HG02571 (cell line): ENCODE measurements at regions not wholly inside any gene's neighbourhood (a gene's known extent, or its start where the extent isn't known, plus 50 kb on each side); places are given as distances from the start of the nearest gene placed in this dataset.
"Not testable (repeated sequence)": the region's sequence is repeated elsewhere in the genome, so short reads cannot be mapped to it uniquely, and the experiment has no call there.

ENCODE experiments used
- ATAC-seq: cut with Tn5 transposase; IDR thresholded peaks from one replicate; pipeline ENCODE4 v1.9.1; 2021; ENCODE audit warnings: mild to moderate bottlenecking, moderate library complexity; ENCODE audit not compliant: unreplicated experiment

DNA sequence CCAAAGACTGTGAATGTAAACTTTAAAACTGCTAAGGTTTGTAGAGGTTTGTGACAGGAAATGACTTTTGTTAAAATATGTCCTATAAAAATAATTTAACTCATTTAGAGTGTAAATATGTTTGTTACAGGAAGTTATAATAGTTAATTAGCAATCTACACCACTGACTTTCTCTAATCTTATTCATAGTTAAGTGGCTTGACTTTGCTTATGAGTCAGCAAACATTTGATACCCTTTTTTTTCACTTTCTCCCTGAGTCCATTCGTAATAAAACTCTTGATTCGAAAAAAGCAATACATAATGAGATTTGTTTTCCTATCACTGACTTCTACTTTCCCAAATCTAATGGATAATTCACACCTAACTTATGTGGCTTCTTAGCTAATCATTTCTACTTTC, 317.7 kb upstream of the SEMA3C start:
- no peak for ATAC-seq

DNA sequence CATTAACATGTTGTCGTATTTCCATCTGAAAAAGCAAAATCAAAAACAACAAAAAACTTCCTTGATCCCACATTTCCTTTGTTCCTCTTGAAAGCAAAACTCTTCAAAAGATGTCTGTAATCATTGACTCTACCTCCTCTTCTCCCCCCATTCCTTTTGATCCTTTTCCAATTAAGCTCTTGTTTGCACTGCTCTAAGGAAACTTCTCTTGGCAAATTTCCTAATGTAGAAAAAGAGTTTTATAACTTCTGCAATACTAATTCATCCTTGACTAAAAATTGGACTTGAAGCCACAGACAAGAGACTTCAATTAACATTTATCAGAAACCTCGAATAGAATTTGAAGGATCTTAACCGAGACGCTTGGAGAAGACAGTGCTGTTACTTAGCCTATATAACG, 317.1 kb upstream of the SEMA3C start:
- ATAC-seq, result no peak

DNA sequence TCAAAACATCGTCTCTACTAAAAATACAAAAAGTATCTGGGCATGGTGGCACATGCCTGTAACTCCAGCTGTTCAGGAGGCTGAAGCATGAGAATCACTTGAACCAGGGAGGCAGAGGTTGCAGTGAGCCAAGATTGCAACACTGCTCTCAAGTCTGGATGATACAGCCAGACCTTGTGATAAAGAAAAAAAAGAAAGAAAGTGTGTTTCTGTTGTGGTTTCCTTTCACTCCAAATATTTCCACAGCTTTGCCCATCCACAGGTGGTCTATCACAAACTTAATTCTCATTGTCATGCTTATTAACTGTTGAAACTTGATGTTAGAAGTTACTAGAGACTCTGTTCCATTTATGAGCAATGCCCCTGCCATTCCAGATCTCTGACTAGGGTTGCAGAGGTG, 316.0 kb upstream of the SEMA3C start:
- ATAC-seq, result no peak

DNA sequence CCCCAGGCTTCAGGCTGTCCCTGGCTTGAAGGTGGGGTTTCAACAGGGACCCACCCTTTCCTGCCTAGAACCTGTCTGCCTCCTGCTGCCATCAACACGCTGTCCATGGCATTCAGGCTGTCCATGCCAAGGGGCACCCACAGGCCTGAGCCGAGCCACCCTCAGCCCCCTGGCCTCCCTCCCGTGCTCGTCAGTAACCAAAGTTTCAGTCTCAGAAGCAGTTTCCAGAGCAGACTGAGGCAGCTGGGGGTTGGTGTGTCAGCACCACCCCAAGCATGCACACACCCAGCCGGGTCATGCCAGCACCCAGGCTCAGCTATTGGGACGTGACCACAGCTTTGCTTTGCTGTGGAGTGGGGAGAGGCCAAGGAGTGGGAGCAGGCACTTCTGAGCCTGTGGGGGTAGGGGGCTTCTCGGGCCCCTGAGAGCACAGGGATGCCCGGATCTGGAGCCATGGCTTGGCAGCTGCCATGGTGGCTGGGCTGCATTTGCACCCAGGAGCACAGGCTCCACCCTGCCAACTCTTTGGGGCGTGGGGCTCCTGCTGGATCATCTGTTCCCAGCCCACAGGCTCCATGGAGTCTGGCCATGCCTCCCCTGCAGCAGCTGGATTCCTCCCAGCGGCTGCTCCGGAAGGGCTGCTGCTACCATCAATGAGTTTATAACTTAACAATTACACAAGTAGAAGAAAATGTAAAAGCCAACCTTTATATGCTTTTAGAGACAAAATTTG, 314.5 kb upstream of the SEMA3C start:
- ATAC-seq, result no peak

DNA sequence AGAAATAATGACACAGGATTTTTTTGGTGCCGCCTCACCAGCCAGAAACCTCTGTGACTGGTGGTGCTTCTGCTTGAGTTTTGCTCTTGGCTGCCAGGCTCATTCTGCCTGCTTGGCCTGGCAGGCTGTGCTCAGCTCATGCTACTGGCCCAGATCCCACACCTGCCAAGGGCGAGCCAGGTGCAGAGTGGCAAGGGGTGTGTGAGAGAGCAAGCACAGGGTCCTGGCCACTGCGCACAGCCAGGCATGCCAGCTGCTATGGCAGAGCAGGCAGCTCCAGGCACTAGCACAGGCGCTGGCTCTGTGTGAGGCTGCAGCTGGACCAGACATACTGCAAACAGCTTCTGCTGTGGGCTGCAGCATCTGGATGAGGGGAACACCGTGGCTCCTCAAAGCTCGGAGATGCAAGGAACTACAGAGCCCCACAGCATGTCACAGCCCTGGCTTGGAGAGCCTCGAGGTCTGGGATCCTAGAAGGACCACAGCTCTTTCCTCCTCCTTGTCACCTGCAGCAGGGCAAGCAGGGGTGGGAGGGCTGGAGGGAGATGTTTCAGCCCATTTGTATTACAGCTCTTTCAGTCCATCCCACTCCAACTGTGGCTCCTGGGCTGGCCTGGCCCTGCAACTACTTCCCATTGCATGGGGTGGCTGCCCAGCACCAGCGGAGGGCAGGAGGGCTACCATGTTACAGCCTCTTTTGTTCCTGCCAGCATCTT, 313.4 kb upstream of the SEMA3C start:
- no peak for ATAC-seq

DNA sequence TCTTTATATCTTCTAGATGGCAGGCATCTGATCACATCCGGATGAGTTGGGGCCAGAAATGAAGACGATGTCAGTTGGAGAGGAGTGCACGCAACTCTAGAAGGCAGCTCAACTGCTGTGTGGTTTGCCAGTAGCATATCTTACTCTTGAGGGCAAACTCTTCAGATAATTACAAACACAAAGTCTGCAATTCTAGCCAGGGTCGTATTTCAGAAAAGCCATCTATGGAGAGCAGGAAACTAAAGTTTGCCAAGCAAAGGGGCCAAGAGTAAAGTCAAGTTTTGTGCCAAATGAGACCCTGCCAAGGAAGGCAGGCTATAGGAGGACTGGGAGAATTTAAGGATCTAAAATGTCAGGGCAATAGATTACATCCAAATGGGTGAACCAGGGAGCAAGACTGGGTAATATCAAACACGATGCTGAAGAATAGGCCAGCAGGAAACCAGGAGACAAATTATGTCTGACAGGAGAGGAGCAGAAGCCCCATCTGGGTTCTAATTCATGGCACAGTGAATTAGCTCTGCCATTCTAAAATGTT, 312.5 kb upstream of the SEMA3C start:
- ATAC-seq, result no peak

DNA sequence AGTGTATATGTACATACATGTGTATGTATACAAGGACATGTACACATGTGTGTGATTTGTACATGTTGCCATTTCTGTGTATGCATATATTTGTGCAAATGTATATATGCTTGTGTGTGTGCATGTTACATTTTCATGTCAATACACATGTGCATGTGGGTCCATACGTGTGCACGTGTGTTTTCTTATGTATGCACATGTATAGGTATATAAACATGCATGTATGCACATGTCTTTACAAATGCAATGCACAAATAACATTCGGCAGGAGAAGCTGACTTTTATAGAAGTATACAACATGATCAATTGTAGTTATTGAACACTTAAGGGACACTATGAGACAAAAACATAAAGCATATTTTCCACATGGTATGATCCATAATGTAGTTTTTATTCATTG, 307.4 kb upstream of the SEMA3C start:
- ATAC-seq, result no peak

DNA sequence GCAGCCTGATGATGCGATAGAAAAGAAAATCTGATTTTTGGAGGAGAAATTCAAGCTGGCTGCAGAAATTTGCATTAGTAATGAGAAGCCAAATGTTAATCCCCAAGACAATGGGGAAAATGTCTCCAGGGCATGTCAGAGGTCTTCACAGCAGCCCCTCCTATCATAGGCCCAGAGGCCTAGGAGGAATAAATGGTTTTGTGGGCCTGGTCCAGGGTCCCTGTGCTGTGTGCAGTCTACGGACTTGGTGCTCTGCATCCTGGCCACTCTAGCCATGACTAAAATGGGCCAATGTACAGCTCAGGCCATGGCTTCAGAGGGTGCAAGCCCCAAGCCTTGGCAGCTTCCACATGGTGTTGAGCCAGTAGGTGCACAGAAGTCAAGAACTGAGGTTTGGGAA, 303.8 kb upstream of the SEMA3C start:
- ATAC-seq, result not testable (repeated sequence)

DNA sequence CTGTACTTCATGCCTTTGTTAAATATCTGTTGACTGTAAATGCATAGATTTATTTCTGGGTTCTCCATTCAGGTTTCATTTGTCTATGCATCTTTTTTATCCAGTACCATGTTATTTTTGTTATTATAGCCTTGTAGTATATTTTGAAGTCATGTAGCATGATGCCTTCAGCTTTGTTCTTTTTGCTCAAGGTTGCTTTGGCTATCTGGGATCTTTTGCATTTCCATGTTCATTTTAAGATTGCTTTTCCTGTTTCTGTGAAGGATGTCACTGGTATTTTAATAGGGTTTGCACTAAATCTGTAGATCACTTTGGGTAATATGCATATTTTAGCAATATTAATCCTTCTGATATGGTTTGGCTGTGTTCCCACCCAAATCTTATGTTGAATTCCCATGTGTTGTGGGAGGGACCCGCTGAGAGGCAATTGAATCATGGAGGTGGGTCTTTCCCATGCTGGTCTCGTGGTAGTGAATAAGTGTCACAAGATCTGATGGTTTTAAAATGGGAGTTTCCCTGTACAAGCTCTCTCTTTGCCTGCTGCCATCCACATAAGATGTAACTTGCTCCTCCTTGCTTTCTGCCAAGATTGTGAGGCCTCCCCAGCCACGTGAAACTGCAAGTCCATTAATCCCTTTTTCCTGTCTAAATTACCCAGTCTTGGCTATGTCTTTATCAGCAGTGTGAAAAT, 302.8 kb upstream of the SEMA3C start:
- no peak for ATAC-seq

DNA sequence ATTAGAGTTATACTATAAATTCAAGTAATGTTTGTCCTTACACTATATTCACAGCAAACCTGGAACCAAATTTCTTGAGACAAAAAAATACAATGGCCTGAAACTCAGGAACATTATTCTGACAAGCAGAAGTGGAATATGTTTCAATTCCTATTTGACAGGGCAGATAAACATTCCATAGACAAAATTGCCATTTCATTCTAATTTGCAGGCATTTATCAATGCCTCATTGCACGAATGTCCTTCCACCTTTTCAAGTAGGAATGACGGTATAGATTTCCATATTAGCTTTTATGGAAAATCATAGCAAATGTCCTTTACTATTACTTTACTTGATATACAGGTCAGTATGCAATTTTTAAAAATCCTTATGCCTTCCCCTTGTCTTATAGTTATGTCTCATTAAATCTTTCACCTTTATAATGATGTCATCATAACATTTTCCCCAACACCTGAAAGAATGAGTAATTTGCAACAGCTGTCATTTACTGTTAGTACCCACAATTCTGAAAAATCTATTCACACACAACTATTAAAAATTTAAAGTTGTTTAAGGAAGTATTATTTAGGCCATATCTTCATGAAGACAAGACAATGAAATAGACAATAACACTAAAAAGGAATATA, 299.7 kb upstream of the SEMA3C start:
- ATAC-seq, result no peak

DNA sequence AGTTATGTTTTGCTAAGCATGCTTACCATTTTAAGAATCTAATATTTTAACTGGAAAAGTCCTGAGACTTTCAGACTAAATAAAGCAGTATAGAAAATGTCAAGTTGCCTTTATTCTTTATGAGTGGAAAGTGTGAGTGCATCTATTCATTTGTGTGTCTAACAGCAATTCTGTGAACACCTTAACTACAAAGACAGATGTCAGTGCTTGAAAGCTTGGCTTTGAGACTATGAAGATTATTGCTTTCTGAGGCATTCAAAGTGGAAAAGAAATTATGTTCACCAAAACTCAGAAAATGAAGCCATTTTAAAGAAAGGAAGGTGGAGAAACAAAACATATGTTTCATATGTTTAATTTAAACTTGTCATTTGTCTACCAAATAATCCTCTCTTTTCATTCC, 294.5 kb upstream of the SEMA3C start:
- ATAC-seq, result no peak

DNA sequence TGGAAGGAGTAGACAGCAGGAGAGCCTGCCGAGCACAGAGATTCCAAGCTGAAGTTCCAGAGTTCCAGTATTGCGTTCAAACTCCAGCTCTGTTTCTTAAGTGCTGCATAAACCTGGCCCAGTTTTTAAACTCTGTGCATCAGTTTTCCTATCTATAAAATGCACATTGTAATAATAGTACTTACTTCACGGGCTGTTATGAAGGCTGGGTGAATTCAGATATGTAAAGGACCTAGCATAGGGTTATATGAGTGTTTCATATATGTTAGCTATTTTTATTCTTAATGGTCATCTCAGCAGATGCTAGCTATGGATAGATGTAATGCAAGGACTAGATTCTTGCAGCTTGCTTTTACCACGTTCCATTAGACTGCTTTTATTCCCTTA, 293.1 kb upstream of the SEMA3C start:
- no peak for ATAC-seq

DNA sequence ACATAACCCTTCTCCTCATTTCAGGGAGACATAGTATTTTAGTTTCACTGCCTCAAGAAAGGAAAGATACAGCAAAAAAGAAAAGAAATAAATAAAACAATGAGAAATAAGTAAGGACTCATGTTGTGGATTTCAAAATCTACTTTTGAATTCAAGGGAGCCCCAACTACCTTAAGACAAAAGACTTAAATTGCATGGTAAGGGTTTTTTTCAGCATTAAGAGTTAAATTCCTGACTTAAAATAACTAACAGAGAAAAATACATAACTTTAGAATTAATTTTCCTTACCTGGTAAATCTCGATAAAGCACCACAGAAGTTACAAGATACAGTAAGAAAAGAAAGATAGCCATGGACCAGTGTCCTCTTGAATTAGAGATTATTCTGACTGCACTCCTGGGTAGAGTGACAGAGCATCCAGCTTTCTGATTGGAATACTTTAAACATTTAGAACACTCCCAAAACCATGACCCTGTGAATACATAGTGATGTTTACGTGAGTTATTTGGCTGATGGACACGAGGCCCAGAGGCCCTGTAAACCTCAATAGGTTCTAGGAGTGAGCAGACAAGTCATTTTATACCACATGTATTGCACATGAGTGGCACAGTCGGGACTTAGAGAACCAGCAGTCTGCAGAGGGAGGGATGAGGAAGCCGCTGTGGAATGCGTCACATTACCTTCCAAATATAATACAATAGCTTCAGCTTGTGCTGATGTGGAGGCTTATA, 292.5 kb upstream of the SEMA3C start:
- no peak for ATAC-seq

DNA sequence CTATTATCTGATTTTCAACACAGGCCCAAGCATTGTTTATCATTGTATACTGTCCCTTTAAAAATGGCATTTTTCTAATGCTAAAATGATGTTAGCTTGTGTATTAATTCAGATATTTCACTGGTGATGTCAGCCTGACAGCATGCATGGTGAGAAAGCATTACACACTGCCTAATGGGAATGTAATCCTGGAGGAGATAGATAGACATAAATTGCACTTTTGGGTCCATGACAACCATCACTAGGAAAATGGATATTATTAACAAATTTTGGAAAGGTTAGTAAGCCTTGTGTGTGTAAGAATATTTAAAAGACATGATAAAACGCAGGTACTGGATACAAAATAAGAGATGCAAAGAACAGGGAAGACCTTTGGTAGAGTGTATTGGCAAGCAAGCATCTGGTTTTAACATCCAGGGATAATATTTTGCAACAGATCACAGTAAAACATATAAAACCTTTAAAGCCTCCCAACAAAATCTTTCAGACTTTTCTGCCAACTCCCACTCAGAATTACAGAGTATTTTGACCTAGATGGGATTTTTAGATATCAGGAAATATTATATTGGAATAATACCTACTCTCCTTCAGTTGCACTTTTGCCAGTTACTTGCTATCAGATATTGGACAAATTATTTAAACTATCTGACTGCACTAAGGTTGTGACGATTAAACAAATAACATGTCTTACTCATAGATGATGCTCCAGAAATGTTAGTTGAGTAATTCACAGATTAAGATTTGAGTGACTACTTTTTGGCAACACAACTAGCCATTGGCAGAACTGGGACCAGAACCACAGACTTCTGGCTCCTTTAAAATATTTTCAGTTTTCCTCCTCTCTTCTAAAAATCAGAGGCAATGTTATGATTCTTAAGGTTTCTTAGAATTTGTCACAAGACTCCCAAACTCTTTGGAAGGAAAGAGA, 291.6 kb upstream of the SEMA3C start:
- no peak for ATAC-seq

DNA sequence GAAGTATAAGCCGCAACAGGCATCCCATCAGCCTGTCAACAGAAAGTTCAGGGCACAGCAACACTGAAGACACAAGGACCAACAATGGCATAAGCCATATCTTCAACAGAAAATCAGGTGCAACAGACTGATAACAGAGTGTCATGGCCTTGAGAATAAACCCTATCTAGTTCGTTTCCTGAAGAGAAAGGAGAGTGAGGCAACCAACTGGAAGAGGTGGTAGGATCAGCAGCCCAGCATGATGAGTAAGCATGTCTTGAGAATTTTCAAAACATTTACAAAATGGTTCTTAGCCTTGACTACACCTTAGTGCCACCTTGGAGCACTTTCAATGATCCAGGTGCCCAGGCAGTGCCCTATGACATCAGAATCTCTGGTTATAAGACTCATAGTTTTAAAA, 290.2 kb upstream of the SEMA3C start:
- ATAC-seq, result no peak

DNA sequence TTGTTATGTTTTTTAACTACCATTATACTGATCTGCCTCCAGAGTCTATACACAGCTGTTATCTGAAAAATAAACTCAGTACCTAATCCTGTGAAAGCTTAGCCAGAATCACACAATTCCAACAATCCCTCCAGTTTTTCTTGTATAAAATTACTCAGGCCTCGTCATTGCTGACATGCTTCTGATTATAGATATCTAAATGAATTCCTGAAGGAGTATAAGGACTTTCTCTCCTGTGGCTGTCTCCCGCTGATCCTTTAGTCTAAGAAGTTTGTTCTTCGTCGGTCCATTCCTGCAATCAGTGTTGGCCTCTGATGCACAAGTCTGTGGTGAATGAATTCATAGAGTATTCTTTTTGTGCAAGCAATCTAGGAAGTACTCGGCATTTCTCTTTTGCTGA, 288.9 kb upstream of the SEMA3C start:
- ATAC-seq, result no peak

DNA sequence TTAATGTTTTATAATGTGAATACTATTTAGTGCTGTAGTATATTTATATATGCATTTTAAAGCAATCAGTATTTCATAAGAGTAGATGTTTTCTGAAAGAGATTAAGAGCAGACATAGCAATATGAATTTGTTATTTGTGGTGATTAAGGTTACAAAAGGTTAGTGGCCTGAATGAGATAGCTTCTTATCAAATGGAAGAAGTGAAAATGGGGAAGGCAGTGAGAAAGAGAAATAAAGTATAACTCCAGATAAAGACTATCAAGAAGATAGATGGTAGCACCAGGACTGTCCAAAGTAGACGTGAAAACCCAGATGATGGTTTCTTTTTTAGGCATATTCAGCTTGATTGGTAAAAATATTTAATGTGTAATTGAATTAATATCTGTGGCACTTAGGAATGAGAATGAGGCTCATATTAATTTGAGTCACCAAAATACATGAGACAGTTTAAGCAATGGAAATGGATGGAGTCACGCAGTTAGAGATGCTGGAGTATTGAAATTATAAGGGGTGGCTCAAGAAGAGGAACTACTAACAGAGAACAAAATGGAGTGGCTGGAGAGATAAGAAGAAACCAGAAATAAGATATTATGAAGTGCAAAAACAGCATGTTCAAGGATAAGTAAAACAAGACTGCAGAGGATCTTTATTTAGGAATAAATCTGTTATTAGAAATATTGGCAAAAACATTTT, 288.0 kb upstream of the SEMA3C start:
- ATAC-seq, result no peak

DNA sequence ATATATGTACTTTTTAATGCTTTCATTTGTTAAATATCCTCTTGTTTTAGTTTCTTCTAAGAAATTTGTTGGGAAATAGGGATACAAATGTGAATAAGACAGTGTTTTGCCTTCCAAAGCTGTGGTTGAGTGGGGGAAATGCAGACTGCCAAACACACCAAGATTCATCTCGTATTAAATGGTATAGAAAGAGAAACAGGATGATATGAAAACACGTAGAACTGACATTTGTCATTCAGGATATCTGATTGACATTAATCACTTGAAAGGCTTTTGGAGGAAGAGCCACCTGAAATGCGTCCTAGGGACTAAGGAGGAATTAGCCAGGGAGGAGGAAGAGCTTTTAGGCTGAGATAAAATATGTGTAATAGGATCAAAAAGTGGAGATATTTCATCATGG, 287.4 kb upstream of the SEMA3C start:
- no peak for ATAC-seq

DNA sequence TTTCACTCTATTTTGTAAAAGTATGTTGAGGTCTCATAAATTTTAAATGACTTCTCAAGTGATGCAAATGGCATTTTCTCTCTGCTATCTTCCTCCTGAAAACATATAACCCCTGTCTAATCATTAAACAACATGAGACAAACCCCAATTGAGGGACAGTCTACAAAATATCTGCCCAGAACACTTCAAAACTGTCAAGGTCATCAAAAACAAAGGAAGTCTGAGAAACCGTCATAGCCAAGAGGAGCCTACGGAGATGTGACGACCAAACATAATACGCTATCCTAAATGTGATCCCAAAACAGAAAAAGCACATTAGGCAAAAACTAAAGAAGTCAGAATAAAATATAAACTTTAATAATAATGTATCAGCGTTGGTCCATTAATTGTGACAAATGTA, 282.3 kb upstream of the SEMA3C start:
- ATAC-seq, result no peak
